ENCODE measurements at regions not wholly inside any gene's neighbourhood (a gene's known extent, or its start where the extent isn't known, plus 50 kb on each side); places are given as distances from the start of the nearest gene placed in this dataset.
"Not testable (repeated sequence)": the region's sequence is repeated elsewhere in the genome, so short reads cannot be mapped to it uniquely, and the experiment has no call there.

- Histone ChIP-seq H3K27me3 (no peaks in the 10 kb centered on the region), H3K27ac (no peak overlapping the region), H3K4me1 (peaks cover 14% of the 10 kb centered on the region; the same call in 1 of the 2 replicates), H3K4me3 (no peak overlapping the region), H3K9me3 (replicated peaks) (no peaks in the 10 kb centered on the region), H3K36me3 (no peaks in the 10 kb centered on the region)
- no peak for DNase-seq
Measured at GRCh38 chr12:128077917-128078298, 189.1 kb upstream of the TMEM132C start.

- Histone ChIP-seq H3K27ac (peak overlapping the region; percentile 76), H3K36me3 (no peaks in the 10 kb centered on the region), H3K27me3 (no peaks in the 10 kb centered on the region), H3K9me3 (replicated peaks) (no peaks in the 10 kb centered on the region), H3K4me1 (peaks cover 14% of the 10 kb centered on the region; the same call in 1 of the 2 replicates), H3K4me3 (no peak overlapping the region)
- DNase-seq: peak; percentile 48 to 50
Measured at GRCh38 chr12:128078301-128078971, 188.5 kb upstream of the TMEM132C start.

- DNase-seq: peak; percentile 59 to 67
- no peak overlapping the region for H3K4me3 ChIP-seq
- no peaks in the 10 kb centered on the region for H3K36me3 ChIP-seq
- no peaks in the 10 kb centered on the region for H3K27me3 ChIP-seq
- H3K9me3 ChIP-seq (replicated peaks): no peaks in the 10 kb centered on the region
- peak overlapping the region; percentile 76 for H3K27ac ChIP-seq
- H3K4me1 ChIP-seq: peaks cover 14% of the 10 kb centered on the region; the same call in 1 of the 2 replicates
Measured at GRCh38 chr12:128079446-128079845, 187.5 kb upstream of the TMEM132C start.

DNA sequence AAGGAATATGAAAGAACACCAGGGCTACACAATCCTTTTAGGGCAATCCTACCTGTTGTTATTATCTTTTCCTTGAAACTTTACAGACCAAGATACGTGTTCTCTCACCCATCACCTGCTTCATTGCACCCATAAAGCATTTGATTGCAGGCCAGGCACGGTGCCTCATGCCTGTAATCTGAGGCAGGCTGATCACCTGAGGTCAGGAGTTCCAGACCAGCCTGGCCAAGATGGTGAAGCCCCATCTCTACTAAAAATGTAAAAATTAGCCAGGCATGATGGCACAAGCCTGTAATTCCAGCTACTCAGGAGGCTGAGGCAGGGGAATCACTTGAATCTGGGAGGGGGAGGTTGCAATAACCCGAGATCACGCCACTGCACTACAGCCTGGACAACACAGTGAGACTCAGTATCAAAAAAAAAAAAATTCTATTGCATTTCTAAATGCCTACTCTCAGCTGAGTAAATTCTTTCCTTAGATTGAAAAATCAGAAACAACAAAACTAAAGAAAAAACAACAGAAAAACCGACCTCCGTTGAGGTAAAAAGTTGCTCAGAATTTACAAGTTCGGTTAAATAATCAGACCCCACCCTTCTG is 183.7 kb upstream of the TMEM132C start:
- no peaks in the 10 kb centered on the region for H3K27me3 ChIP-seq
- H3K4me1 ChIP-seq: peaks cover 9% of the 10 kb centered on the region; the same call in 1 of the 2 replicates
- no peak for DNase-seq
- H3K9me3 ChIP-seq (replicated peaks): no peaks in the 10 kb centered on the region
- H3K4me3 ChIP-seq: no peak overlapping the region
- no peak overlapping the region for H3K27ac ChIP-seq
- no peaks in the 10 kb centered on the region for H3K36me3 ChIP-seq

- Histone ChIP-seq H3K27me3 (no peaks in the 10 kb centered on the region), H3K4me3 (no peak overlapping the region), H3K9me3 (replicated peaks) (no peaks in the 10 kb centered on the region), H3K27ac (no peak overlapping the region), H3K4me1 (peaks cover 3% of the 10 kb centered on the region; the same call in 1 of the 2 replicates), H3K36me3 (no peaks in the 10 kb centered on the region)
- DNase-seq: no peak
Measured at GRCh38 chr12:128088926-128089325, 178.0 kb upstream of the TMEM132C start.

GRCh38 chr12:128089961-128090360 is 177.0 kb upstream of the TMEM132C start:
- no peaks in the 10 kb centered on the region for H3K9me3 ChIP-seq (replicated peaks)
- H3K27ac ChIP-seq: no peak overlapping the region
- peaks cover 3% of the 10 kb centered on the region; the same call in 1 of the 2 replicates for H3K4me1 ChIP-seq
- no peaks in the 10 kb centered on the region for H3K27me3 ChIP-seq
- DNase-seq: no peak
- no peak overlapping the region for H3K4me3 ChIP-seq
- H3K36me3 ChIP-seq: no peaks in the 10 kb centered on the region

GRCh38 chr12:128091101-128091720 is 175.8 kb upstream of the TMEM132C start:
- no peaks in the 10 kb centered on the region for H3K27me3 ChIP-seq
- H3K27ac ChIP-seq: no peak overlapping the region
- H3K4me1 ChIP-seq: peaks cover 3% of the 10 kb centered on the region; the same call in 1 of the 2 replicates
- no peak overlapping the region for H3K4me3 ChIP-seq
- H3K9me3 ChIP-seq (replicated peaks): no peaks in the 10 kb centered on the region
- DNase-seq: no peak
- H3K36me3 ChIP-seq: no peaks in the 10 kb centered on the region

GRCh38 chr12:128091951-128092382 is 175.0 kb upstream of the TMEM132C start:
- no peak overlapping the region for H3K27ac ChIP-seq
- no peaks in the 10 kb centered on the region for H3K27me3 ChIP-seq

DNA sequence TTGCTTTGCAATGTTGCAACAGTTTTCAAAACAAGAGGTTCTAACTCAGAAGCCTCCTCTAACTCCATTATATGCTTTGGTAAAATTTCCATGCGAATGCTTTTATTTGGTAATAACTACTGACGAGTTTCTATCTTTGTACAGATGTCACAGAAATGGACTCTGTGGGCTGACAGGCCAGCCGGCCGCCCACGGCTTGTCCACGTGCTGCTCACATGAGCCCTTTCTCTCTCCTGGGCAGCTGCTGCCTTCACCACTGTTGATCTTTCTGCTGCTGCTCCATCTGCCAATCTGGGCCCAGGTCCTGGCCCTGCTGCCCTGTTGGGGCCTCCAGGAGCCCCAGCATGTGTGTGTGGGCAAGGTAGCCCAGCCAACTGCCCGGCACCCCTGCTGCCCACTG is 168.2 kb upstream of the TMEM132C start:
- no peaks in the 10 kb centered on the region for H3K27me3 ChIP-seq
- DNase-seq: no peak
- no peaks in the 10 kb centered on the region for H3K9me3 ChIP-seq (replicated peaks)

More at GRCh38 chr12:128091951-128092382, 175.0 kb upstream of the TMEM132C start:
- no peak for DNase-seq
- Histone ChIP-seq H3K4me3 (no peak overlapping the region), H3K4me1 (peaks cover 3% of the 10 kb centered on the region; the same call in 1 of the 2 replicates), H3K9me3 (replicated peaks) (no peaks in the 10 kb centered on the region), H3K36me3 (no peaks in the 10 kb centered on the region)

GRCh38 chr12:128103152-128103551 is 163.8 kb upstream of the TMEM132C start:
- Histone ChIP-seq H3K9me3 (replicated peaks) (no peaks in the 10 kb centered on the region), H3K4me1 (no peaks in the 10 kb centered on the region), H3K4me3 (no peak overlapping the region), H3K36me3 (no peaks in the 10 kb centered on the region), H3K27ac (no peak overlapping the region), H3K27me3 (no peaks in the 10 kb centered on the region)
- DNase-seq: no peak

More for the DNA sequence above, 168.2 kb upstream of the TMEM132C start:
- H3K36me3 ChIP-seq: no peaks in the 10 kb centered on the region
- no peak overlapping the region for H3K4me3 ChIP-seq
- H3K4me1 ChIP-seq: no peaks in the 10 kb centered on the region
- H3K27ac ChIP-seq: no peak overlapping the region

DNA sequence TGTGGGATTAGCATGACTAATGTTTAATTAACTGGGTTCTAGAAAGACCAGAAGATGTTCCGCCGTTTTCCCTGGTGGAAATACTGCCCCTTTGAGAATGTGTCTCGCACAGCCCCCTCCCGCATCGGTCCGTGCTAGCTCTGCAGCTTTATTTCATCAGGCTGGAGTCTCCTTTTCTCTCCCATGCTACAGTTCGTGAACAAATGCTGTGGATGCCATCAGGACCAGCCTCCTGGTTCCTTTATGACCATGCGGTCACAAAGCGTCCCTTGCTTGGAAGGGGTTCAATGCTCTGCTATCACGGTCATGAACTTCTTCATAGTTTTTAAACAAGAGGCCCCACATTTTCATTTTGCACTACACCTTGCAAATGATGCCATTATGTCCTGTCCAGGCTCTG is 157.7 kb upstream of the TMEM132C start:
- Histone ChIP-seq H3K27ac (no peak overlapping the region), H3K36me3 (no peaks in the 10 kb centered on the region), H3K4me1 (no peaks in the 10 kb centered on the region), H3K27me3 (no peaks in the 10 kb centered on the region), H3K9me3 (replicated peaks) (no peaks in the 10 kb centered on the region), H3K4me3 (no peak overlapping the region)
- DNase-seq: no peak

GRCh38 chr12:128109636-128110035 is 157.3 kb upstream of the TMEM132C start:
- no peak for DNase-seq
- no peak overlapping the region for H3K27ac ChIP-seq
- no peaks in the 10 kb centered on the region for H3K9me3 ChIP-seq (replicated peaks)
- no peaks in the 10 kb centered on the region for H3K4me1 ChIP-seq
- H3K27me3 ChIP-seq: no peaks in the 10 kb centered on the region
- H3K36me3 ChIP-seq: no peaks in the 10 kb centered on the region
- H3K4me3 ChIP-seq: no peak overlapping the region

DNA sequence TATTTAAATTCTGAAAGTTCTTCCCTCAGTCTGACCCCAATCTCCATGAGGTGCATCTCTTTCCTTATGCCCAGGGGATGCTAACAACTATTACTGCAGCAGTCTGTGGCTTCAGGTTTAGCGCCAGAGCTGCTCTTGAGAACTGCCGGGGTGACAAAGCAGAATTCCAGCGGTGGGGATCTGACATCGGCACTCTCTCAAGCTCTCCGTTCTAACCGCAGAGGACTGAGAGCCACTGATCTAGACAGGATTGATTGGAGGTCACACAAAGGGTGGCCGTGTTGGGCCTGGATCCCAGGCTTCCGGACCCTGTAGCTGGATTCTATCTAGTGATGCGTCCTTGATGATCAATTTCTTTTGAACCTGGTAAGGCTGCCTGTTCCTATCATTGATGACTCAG is 155.6 kb upstream of the TMEM132C start:
- Histone ChIP-seq H3K36me3 (no peaks in the 10 kb centered on the region), H3K4me1 (no peaks in the 10 kb centered on the region), H3K9me3 (replicated peaks) (no peaks in the 10 kb centered on the region), H3K27me3 (no peaks in the 10 kb centered on the region), H3K4me3 (no peak overlapping the region), H3K27ac (no peak overlapping the region)
- DNase-seq: no peak

DNA sequence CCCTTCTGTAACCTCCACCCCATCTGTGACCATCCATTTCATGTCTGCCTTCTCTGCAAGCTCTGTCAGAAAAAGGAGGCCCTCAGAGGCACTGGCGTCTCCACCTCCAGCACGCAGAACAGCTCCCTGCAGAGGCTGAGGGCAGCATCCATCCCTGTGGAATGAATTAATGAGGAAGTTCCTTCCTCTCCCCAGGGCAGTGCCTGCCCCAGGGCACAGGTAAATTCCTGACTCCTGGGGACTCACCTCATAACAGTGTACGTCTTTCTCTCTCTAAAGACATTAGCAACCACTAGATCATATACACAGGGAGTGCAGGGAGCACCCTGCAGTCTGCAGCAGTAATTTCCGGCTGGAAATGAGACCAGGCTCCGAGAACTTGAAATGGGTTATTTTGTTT is 155.0 kb upstream of the TMEM132C start:
- no peak overlapping the region for H3K4me3 ChIP-seq
- no peaks in the 10 kb centered on the region for H3K9me3 ChIP-seq (replicated peaks)
- no peak overlapping the region for H3K27ac ChIP-seq
- DNase-seq: no peak
- H3K4me1 ChIP-seq: no peaks in the 10 kb centered on the region
- no peaks in the 10 kb centered on the region for H3K36me3 ChIP-seq
- no peaks in the 10 kb centered on the region for H3K27me3 ChIP-seq

DNA sequence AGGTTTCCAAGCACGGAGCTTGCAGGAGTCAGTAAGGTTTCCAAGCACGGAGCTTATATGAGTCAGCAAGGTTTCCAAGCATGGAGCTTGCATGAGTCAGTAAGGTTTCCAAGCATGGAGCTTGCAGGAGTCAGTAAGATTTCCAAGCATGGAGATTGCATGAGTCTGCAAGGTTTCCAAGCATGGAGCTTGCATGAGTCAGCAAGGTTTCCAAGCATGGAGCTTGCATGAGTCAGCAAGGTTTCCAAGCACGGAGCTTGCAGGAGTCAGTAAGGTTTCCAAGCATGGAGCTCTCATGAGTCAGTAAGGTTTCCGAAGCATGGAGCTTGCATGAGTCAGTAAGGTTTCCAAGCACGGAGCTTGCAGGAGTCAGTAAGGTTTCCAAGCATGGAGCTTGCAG is 153.7 kb upstream of the TMEM132C start:
- H3K36me3 ChIP-seq; H3K27me3 ChIP-seq; H3K27ac ChIP-seq; H3K4me3 ChIP-seq; H3K4me1 ChIP-seq; H3K9me3 ChIP-seq (replicated peaks); DNase-seq: not testable (repeated sequence)

Data from SJCRH30 (cell line).